ENCODE measurements at regions not wholly inside any gene's neighbourhood (a gene's known extent, or its start where the extent isn't known, plus 50 kb on each side); places are given as distances from the start of the nearest gene placed in this dataset.

DNA sequence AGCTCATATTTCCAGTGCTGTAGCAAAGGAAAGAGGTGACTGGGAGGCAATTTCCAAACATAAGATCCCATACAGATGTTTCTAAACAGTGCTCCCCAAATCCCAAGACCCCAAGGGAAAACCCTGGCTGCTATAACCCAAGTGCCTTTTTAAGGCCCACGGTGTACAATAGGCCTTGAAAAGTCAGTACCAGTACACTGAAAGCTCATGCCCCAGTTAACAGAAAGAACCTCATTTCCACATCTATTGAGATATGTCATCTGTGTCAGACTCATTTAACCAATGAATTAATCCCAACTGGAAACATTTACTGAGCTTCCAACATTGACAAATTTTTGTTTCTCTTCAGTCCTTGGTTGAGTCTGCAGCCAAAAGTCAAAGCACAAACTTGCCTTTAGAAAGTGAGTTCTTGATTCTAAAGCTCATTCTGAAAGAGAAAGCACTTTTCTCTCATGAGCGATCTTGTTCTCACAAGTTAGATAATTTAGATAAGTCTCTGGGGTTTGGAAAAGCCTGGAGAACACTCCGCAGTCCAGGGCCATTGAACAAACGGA is 239.8 kb upstream of the ARHGAP20 start:
- Histone ChIP-seq H3K4me3 (no peak overlapping the region), H3K9me3 (ENCODE audit: low read depth) (no peaks in the 10 kb centered on the region), H3F3A (ENCODE audit: low read depth) (no peaks in the 10 kb centered on the region), H3K27me3 (no peaks in the 10 kb centered on the region), H3K36me3 (no peaks in the 10 kb centered on the region), H3K4me2 (no peak overlapping the region), H4K20me1 (ENCODE audit: low read depth) (no peaks in the 10 kb centered on the region), H3K27ac (no peak overlapping the region), H3K79me2 (ENCODE audit: low read depth) (no peaks in the 10 kb centered on the region), H3K9ac (no peak overlapping the region), H3K4me1 (peaks cover 14% of the 10 kb centered on the region), H2AFZ (replicated peaks) (no peak overlapping the region)
- DNase-seq (ENCODE audit: low spot score) = no peak
- no peaks in the 10 kb centered on the region for H3K9me3 Mint-ChIP-seq
- H3K27ac Mint-ChIP-seq = no peak overlapping the region
- H3K4me3 Mint-ChIP-seq = no peak overlapping the region
- H3K4me1 Mint-ChIP-seq = peaks cover 10% of the 10 kb centered on the region
- TF ChIP-seq EZH2phosphoT487 (IDR thresholded peaks at IDR 0.05) = no peak
- TF ChIP-seq, protein P1, sequence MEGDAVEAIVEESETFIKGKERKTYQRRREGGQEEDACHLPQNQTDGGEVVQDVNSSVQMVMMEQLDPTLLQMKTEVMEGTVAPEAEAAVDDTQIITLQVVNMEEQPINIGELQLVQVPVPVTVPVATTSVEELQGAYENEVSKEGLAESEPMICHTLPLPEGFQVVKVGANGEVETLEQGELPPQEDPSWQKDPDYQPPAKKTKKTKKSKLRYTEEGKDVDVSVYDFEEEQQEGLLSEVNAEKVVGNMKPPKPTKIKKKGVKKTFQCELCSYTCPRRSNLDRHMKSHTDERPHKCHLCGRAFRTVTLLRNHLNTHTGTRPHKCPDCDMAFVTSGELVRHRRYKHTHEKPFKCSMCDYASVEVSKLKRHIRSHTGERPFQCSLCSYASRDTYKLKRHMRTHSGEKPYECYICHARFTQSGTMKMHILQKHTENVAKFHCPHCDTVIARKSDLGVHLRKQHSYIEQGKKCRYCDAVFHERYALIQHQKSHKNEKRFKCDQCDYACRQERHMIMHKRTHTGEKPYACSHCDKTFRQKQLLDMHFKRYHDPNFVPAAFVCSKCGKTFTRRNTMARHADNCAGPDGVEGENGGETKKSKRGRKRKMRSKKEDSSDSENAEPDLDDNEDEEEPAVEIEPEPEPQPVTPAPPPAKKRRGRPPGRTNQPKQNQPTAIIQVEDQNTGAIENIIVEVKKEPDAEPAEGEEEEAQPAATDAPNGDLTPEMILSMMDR (IDR thresholded peaks at IDR 0.05) = no peak
- no peak for TF ChIP-seq EZH2 (IDR thresholded peaks at IDR 0.05)
- no peaks in the 10 kb centered on the region for H3K36me3 Mint-ChIP-seq
- peaks cover 2% of the 10 kb centered on the region for H3K27me3 Mint-ChIP-seq (ENCODE audit: insufficient read depth, low read depth)

DNA sequence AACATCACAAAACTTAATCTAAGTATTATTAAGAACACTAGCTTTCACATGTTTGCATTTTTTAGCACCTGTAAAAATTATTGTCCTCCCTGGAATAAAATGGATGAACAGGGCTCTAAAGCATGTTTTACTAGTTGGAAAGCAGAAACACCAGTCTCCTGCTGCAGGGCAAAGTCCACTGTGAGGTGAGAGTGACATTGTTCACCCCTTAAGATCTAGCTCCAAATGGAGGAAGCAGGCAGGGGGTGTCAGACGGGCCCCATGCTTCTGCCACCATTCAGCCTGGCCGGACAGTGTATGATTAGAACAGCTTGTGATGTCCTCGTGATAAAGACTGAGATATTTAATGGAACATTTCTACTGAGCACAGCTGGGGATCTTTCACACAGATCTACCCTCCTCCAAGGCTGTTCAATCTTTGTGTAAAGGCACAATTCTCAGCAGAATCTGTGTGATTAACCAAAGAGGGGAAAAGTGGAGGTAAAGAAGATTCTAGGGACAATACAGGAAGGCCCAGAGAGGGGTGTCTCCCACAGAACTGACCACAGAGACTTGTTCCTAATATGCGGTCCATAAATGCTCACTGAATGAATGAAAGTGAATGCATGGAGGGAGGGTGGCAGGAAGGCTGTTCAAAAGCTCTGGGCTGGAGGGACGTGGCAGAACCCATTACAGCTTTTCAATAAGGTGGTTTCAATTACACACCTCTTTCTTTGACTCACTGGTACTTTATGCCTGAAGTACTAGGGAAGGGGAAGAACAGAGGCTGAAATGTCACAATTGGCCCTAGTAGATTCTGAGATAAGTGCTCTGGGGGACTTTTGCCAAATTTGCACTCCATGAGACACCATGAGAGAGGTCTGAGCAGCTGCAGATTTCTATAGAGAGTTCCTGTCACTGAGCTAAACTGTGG is 239.1 kb upstream of the ARHGAP20 start:
- TF ChIP-seq, protein P1 (IDR thresholded peaks at IDR 0.05) = no peak
- TF ChIP-seq EZH2 (IDR thresholded peaks at IDR 0.05) (no peak), EZH2phosphoT487 (IDR thresholded peaks at IDR 0.05) (no peak)
- Histone ChIP-seq H3K9me3 (ENCODE audit: low read depth) (no peaks in the 10 kb centered on the region), H3K4me2 (no peak overlapping the region), H3K4me3 (no peak overlapping the region), H3K9ac (no peak overlapping the region), H3K27ac (no peak overlapping the region), H3K27me3 (no peaks in the 10 kb centered on the region), H3K4me1 (peaks cover 18% of the 10 kb centered on the region), H3K36me3 (no peaks in the 10 kb centered on the region), H3F3A (ENCODE audit: low read depth) (no peaks in the 10 kb centered on the region), H3K79me2 (ENCODE audit: low read depth) (no peaks in the 10 kb centered on the region), H2AFZ (replicated peaks) (no peak overlapping the region), H4K20me1 (ENCODE audit: low read depth) (no peaks in the 10 kb centered on the region)
- no peak overlapping the region for H3K4me3 Mint-ChIP-seq
- peaks cover 10% of the 10 kb centered on the region for H3K4me1 Mint-ChIP-seq
- H3K27ac Mint-ChIP-seq = no peak overlapping the region
- DNase-seq (ENCODE audit: low spot score) = no peak
- no peaks in the 10 kb centered on the region for H3K9me3 Mint-ChIP-seq
- no peaks in the 10 kb centered on the region for H3K36me3 Mint-ChIP-seq
- H3K27me3 Mint-ChIP-seq (ENCODE audit: insufficient read depth, low read depth) = peaks cover 2% of the 10 kb centered on the region

DNA sequence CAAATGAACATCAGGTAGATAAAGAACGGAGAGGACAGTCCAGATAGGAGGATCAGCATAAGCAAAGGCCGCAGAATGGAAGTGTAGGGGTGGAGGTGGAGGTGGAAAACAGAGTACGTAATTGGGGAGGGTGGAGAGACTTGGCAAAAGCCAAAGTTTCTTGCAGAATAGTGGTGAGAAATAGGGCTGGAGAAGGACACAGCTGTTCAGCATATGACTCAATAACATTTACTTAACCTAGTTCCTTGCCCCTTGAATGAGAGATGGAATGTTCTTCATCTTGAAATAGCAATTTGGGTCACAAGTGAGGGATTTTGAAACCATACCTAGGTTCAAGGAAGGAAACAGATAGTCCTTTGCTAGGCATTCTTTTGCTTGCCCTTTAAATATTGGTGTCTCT is 235.9 kb upstream of the ARHGAP20 start:
- DNase-seq (ENCODE audit: low spot score) = no peak
- Histone ChIP-seq H4K20me1 (ENCODE audit: low read depth) (no peaks in the 10 kb centered on the region), H3K4me1 (peaks cover 18% of the 10 kb centered on the region), H3K4me3 (no peak overlapping the region), H2AFZ (replicated peaks) (no peak overlapping the region), H3K9me3 (ENCODE audit: low read depth) (no peaks in the 10 kb centered on the region), H3K27ac (no peak overlapping the region), H3K36me3 (no peaks in the 10 kb centered on the region), H3F3A (ENCODE audit: low read depth) (no peaks in the 10 kb centered on the region), H3K9ac (no peak overlapping the region), H3K27me3 (no peaks in the 10 kb centered on the region), H3K79me2 (ENCODE audit: low read depth) (no peaks in the 10 kb centered on the region), H3K4me2 (no peak overlapping the region)
- Mint-ChIP-seq H3K36me3 (no peaks in the 10 kb centered on the region), H3K4me1 (peaks cover 10% of the 10 kb centered on the region), H3K27me3 (ENCODE audit: insufficient read depth, low read depth) (peaks cover 6% of the 10 kb centered on the region), H3K9me3 (no peaks in the 10 kb centered on the region), H3K27ac (no peak overlapping the region), H3K4me3 (no peak overlapping the region)
- no peak for TF ChIP-seq EZH2phosphoT487 (IDR thresholded peaks at IDR 0.05)

DNA sequence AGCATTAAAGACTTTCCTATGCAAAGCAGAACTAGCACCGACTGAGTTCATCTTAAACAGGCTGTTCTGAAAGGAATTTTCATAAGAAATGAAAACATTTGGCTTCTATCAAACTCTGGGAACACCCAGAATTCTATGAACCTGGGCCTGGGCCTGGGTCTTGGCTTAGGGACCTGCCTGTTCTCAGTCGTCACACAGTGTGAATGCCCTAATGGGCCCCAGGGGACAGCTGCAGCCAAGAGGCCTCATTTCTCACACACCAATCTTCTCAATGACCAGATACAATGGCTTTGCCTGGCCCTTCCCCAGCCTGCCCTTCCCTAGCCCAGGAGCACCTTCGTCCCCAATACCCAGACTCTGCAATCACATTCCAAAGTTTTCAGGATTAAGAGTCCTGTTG is 234.9 kb upstream of the ARHGAP20 start:
- Histone ChIP-seq H3K4me1 (peaks cover 18% of the 10 kb centered on the region), H2AFZ (replicated peaks) (no peak overlapping the region), H3K4me2 (peak overlapping the region; percentile 24), H3K9ac (no peak overlapping the region), H3K4me3 (no peak overlapping the region), H3K9me3 (ENCODE audit: low read depth) (no peaks in the 10 kb centered on the region), H3K27me3 (no peaks in the 10 kb centered on the region), H4K20me1 (ENCODE audit: low read depth) (no peaks in the 10 kb centered on the region), H3K27ac (no peak overlapping the region), H3K36me3 (no peaks in the 10 kb centered on the region), H3F3A (ENCODE audit: low read depth) (no peaks in the 10 kb centered on the region), H3K79me2 (ENCODE audit: low read depth) (no peaks in the 10 kb centered on the region)
- peak; percentile 40 for DNase-seq (ENCODE audit: low spot score)
- TF ChIP-seq, protein P1 (IDR thresholded peaks at IDR 0.05) = no peak
- TF ChIP-seq EZH2 (IDR thresholded peaks at IDR 0.05) (no peak), EZH2phosphoT487 (IDR thresholded peaks at IDR 0.05) (no peak)
- H3K27me3 Mint-ChIP-seq (ENCODE audit: insufficient read depth, low read depth) = peaks cover 6% of the 10 kb centered on the region
- H3K4me1 Mint-ChIP-seq = peaks cover 10% of the 10 kb centered on the region
- H3K36me3 Mint-ChIP-seq = no peaks in the 10 kb centered on the region
- H3K9me3 Mint-ChIP-seq = no peaks in the 10 kb centered on the region
- H3K4me3 Mint-ChIP-seq = no peak overlapping the region
- no peak overlapping the region for H3K27ac Mint-ChIP-seq
